ENCODE measurements at regions not wholly inside any gene's neighbourhood (a gene's known extent, or its start where the extent isn't known, plus 50 kb on each side); places are given as distances from the start of the nearest gene placed in this dataset.

- TF ChIP-seq, protein P1, sequence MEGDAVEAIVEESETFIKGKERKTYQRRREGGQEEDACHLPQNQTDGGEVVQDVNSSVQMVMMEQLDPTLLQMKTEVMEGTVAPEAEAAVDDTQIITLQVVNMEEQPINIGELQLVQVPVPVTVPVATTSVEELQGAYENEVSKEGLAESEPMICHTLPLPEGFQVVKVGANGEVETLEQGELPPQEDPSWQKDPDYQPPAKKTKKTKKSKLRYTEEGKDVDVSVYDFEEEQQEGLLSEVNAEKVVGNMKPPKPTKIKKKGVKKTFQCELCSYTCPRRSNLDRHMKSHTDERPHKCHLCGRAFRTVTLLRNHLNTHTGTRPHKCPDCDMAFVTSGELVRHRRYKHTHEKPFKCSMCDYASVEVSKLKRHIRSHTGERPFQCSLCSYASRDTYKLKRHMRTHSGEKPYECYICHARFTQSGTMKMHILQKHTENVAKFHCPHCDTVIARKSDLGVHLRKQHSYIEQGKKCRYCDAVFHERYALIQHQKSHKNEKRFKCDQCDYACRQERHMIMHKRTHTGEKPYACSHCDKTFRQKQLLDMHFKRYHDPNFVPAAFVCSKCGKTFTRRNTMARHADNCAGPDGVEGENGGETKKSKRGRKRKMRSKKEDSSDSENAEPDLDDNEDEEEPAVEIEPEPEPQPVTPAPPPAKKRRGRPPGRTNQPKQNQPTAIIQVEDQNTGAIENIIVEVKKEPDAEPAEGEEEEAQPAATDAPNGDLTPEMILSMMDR (IDR thresholded peaks at IDR 0.05 in 4 of 5, conservative IDR thresholded peaks at IDR 0.05 in 1 of 5): no peak
- no peak for TF ChIP-seq POLR2A (IDR thresholded peaks at IDR 0.05)
Observed at GRCh38 chr18:61738488-61738887, 154.3 kb downstream of the RNF152 start.

Measured in gastrocnemius medialis (tissue), 4 donors.